SH-SY5Y (cell line): ENCODE measurements at regions not wholly inside any gene's neighbourhood (a gene's known extent, or its start where the extent isn't known, plus 50 kb on each side); places are given as distances from the start of the nearest gene placed in this dataset.

Source experiments
- GATA2 ChIP-seq: IDR thresholded peaks from 2 replicates; pipeline ENCODE4 v1.6.1; 2011; ENCODE audit warnings: mild to moderate bottlenecking, low read depth, low read length
- GATA3 ChIP-seq: IDR thresholded peaks from 2 replicates; pipeline ENCODE4 v1.6.1; 2011; ENCODE audit warnings: low read depth, mild to moderate bottlenecking, low read length, moderate library complexity

DNA sequence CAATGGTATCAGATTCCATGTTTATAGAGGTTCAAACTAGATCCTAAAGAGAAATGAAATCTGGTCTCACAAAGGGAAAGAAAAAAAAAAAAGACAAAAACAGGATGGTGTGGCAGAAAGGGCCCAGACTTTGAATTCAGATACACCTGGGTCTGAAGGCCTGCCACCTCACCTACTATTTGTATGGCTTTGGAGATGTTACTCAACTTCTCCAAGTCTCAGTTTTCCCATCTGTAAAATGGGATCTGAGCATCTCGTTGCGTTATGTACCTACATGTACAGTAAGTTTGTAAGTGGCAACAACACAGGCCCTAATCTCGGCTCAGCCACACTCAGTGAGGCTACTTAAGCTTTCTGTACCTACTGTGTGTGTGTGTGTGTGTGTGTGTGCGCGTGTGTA lies 147.5 kb upstream of the FGGY start:
- TF ChIP-seq GATA2, result no peak
- TF ChIP-seq GATA3, result no peak
